ENCODE measurements at regions not wholly inside any gene's neighbourhood (a gene's known extent, or its start where the extent isn't known, plus 50 kb on each side); places are given as distances from the start of the nearest gene placed in this dataset.

GRCh38 chr15:77713281-77713680 is 80.6 kb upstream of the LINGO1 start:
- TF ChIP-seq CTCF (conservative IDR thresholded peaks at IDR 0.05 in 1 of 2, IDR thresholded peaks at IDR 0.05 in 1 of 2; ENCODE audit: low read depth in 1 of 2, low read length in 2 of 2) (no peak), EZH2 (IDR thresholded peaks at IDR 0.05; ENCODE audit: low read length, missing control alignments) (no peak)
